ENCODE measurements at regions not wholly inside any gene's neighbourhood (a gene's known extent, or its start where the extent isn't known, plus 50 kb on each side); places are given as distances from the start of the nearest gene placed in this dataset.
A peak's percentile ranks its signal among the peaks of the same experiment; 100 is the strongest.

DNA sequence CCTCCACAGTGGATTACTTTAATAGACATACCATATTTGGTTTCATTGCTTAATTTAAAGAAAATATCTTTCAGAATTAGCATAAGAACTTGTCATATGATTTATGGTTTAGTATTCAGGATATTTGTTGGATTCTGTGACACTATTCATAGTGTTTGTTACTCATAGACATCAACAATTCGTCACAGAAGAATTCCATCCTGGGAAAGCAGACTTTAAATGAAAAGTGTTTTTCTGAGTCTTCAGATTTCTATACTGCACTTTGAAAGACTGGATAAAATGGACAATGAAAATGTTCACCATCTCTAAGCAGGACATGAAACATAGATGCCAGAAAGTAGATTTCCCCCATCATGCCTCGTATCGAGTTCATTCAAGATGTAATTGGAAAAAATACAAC lies 435.6 kb upstream of the ONECUT1 start:
- Mint-ChIP-seq H3K9me3 (ENCODE audit: low read depth) (peaks cover 7% of the 10 kb centered on the region), H3K27ac (no peak overlapping the region), H3K4me3 (ENCODE audit: low read depth) (no peak overlapping the region), H3K36me3 (ENCODE audit: insufficient read depth) (peaks cover 2% of the 10 kb centered on the region), H3K27me3 (no peaks in the 10 kb centered on the region), H3K4me1 (ENCODE audit: low read depth) (peaks cover 15% of the 10 kb centered on the region)
- TF ChIP-seq, protein P1, sequence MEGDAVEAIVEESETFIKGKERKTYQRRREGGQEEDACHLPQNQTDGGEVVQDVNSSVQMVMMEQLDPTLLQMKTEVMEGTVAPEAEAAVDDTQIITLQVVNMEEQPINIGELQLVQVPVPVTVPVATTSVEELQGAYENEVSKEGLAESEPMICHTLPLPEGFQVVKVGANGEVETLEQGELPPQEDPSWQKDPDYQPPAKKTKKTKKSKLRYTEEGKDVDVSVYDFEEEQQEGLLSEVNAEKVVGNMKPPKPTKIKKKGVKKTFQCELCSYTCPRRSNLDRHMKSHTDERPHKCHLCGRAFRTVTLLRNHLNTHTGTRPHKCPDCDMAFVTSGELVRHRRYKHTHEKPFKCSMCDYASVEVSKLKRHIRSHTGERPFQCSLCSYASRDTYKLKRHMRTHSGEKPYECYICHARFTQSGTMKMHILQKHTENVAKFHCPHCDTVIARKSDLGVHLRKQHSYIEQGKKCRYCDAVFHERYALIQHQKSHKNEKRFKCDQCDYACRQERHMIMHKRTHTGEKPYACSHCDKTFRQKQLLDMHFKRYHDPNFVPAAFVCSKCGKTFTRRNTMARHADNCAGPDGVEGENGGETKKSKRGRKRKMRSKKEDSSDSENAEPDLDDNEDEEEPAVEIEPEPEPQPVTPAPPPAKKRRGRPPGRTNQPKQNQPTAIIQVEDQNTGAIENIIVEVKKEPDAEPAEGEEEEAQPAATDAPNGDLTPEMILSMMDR (IDR thresholded peaks at IDR 0.05; ENCODE audit: unreplicated experiment), result no peak
- DNase-seq (ENCODE audit: low spot score, unreplicated experiment), result no peak

GRCh38 chr15:53224371-53224770 lies 434.2 kb upstream of the ONECUT1 start:
- TF ChIP-seq, protein P1 (IDR thresholded peaks at IDR 0.05; ENCODE audit: unreplicated experiment), result no peak
- no peak for DNase-seq (ENCODE audit: low spot score, unreplicated experiment)
- Mint-ChIP-seq H3K4me1 (ENCODE audit: low read depth) (peaks cover 16% of the 10 kb centered on the region), H3K9me3 (ENCODE audit: low read depth) (peaks cover 7% of the 10 kb centered on the region), H3K4me3 (ENCODE audit: low read depth) (no peak overlapping the region), H3K36me3 (ENCODE audit: insufficient read depth) (peaks cover 2% of the 10 kb centered on the region), H3K27ac (no peak overlapping the region), H3K27me3 (no peaks in the 10 kb centered on the region)

- H3K4me3 Mint-ChIP-seq (ENCODE audit: low read depth), result no peak overlapping the region
- peaks cover 19% of the 10 kb centered on the region for H3K4me1 Mint-ChIP-seq (ENCODE audit: low read depth)
- TF ChIP-seq, protein P1 (IDR thresholded peaks at IDR 0.05; ENCODE audit: unreplicated experiment), result no peak
- H3K36me3 Mint-ChIP-seq (ENCODE audit: insufficient read depth), result peaks cover 2% of the 10 kb centered on the region
- peak overlapping the region; percentile 15 for H3K27ac Mint-ChIP-seq
- no peak for DNase-seq (ENCODE audit: low spot score, unreplicated experiment)
- peaks cover 7% of the 10 kb centered on the region for H3K9me3 Mint-ChIP-seq (ENCODE audit: low read depth)
- H3K27me3 Mint-ChIP-seq, result no peaks in the 10 kb centered on the region
These were observed 433.7 kb upstream of the ONECUT1 start for GRCh38 chr15:53223815-53224214.

DNA sequence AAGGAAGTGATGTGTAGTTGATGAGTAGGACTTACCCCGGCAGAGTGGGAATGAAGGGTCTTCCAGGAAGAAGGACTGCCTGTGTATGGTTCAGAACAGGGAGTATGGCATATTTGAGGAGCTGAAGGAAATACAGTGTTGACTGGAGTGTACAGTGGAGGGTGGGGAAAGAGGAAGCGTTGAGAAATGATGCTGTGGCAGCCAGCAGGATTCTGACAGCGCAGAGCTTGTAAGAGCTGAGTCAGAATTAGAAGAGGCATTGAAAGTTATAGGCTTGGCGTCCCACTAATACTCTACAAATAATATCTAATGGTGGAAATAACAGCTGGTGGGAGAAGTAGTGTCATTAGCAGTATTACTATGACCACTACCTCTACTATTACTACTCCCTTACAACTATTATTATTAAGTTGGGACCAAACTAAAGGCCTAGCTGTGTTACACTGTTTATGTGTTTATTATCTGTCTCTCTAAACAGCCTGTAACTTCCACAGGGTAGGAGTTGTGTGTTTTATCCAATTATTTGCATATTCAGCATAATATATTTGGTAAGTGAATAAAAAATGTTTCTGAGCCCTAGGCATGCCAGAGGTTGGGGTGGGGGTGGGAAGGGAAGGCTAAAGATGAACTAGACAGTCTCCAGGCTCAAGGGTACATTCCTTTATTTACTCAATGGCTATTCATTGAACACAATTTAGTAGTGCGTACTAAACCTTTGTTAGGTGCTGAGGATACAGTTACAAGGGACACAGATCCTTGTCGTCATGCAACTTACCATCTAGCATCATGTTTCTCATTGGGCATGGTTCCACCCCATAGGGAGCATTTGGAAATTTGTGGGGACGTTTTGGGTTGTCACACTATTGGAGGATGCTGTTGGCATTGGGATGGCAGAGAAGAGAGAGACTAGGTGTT lies 428.8 kb upstream of the ONECUT1 start:
- DNase-seq (ENCODE audit: low spot score, unreplicated experiment), result no peak
- Mint-ChIP-seq H3K4me1 (ENCODE audit: low read depth) (peaks cover 27% of the 10 kb centered on the region), H3K27ac (no peak overlapping the region), H3K36me3 (ENCODE audit: insufficient read depth) (peaks cover 2% of the 10 kb centered on the region), H3K4me3 (ENCODE audit: low read depth) (no peak overlapping the region), H3K27me3 (no peaks in the 10 kb centered on the region), H3K9me3 (ENCODE audit: low read depth) (peaks cover 13% of the 10 kb centered on the region)
- TF ChIP-seq, protein P1 (IDR thresholded peaks at IDR 0.05; ENCODE audit: unreplicated experiment), result no peak

DNA sequence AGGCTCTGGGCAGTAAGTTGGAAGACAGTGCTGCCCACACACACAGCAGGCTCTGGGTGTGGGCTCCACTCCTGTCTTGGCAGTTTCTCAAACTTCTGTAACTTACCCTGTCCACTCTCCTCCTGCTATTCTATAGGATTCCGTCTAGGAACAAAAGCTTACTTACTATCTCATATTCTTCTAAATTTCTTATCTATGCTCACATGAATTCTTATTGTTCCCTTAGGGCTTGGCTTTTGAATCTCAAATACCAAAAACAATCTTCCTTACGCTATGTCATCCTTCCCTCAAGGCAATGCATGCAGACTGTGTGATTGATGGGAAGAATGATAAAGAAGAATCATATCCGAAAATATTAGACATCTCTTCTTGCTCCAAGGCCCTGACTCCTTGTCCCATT lies 425.9 kb upstream of the ONECUT1 start:
- no peak for DNase-seq (ENCODE audit: low spot score, unreplicated experiment)
- no peaks in the 10 kb centered on the region for H3K27me3 Mint-ChIP-seq
- H3K4me1 Mint-ChIP-seq (ENCODE audit: low read depth), result peaks cover 29% of the 10 kb centered on the region
- no peak overlapping the region for H3K4me3 Mint-ChIP-seq (ENCODE audit: low read depth)
- H3K9me3 Mint-ChIP-seq (ENCODE audit: low read depth), result peaks cover 6% of the 10 kb centered on the region
- TF ChIP-seq, protein P1 (IDR thresholded peaks at IDR 0.05; ENCODE audit: unreplicated experiment), result no peak
- H3K36me3 Mint-ChIP-seq (ENCODE audit: insufficient read depth), result no peaks in the 10 kb centered on the region
- H3K27ac Mint-ChIP-seq, result no peak overlapping the region

Measured in progenitor cell of endocrine pancreas (in vitro differentiated cells).